SHP77 (cell line): ENCODE measurements at regions not wholly inside any gene's neighbourhood (a gene's known extent, or its start where the extent isn't known, plus 50 kb on each side); places are given as distances from the start of the nearest gene placed in this dataset.
"Not testable (repeated sequence)": the region's sequence is repeated elsewhere in the genome, so short reads cannot be mapped to it uniquely, and the experiment has no call there.

Experiments used
- DNase-seq, 2 experiments: peaks; one replicate each; lab custom pipeline; 2025; lab: John Stamatoyannopoulos, UW

- no peak for DNase-seq
Measured at GRCh38 chr13:61495648-61496047, 80.0 kb upstream of the PCDH20 start.

GRCh38 chr13:61493556-61493955, 77.9 kb upstream of the PCDH20 start:
- not testable (repeated sequence) for DNase-seq

GRCh38 chr13:61486496-61486895, 70.8 kb upstream of the PCDH20 start:
- no peak for DNase-seq

- no peak for DNase-seq
Measured at GRCh38 chr13:61485128-61485765, 69.6 kb upstream of the PCDH20 start.

GRCh38 chr13:61477619-61478018, 62.0 kb upstream of the PCDH20 start:
- DNase-seq, result no peak

- no peak for DNase-seq
Measured at GRCh38 chr13:61470786-61471185, 55.1 kb upstream of the PCDH20 start.

- peak in 1 of 2 experiments; percentile 11 for DNase-seq
Measured at GRCh38 chr13:61466280-61466679, 50.6 kb upstream of the PCDH20 start.
